Osteocyte (in vitro differentiated cells): ENCODE measurements at regions not wholly inside any gene's neighbourhood (a gene's known extent, or its start where the extent isn't known, plus 50 kb on each side); places are given as distances from the start of the nearest gene placed in this dataset.

Source experiments
- DNase-seq: peaks from one replicate; pipeline ENCODE4 v3.0.0; 2021; ENCODE audit warnings: mixed read lengths; ENCODE audit not compliant: unreplicated experiment; ENCODE audit errors: extremely low spot score
- H3K27ac Mint-ChIP-seq: one replicate; pipeline ENCODE4 v1.8.0; 2021; ENCODE audit warnings: mild to moderate bottlenecking, mixed read lengths; ENCODE audit not compliant: unreplicated experiment
- H3K27me3 Mint-ChIP-seq: one replicate; pipeline ENCODE4 v1.8.0; 2021; ENCODE audit warnings: mixed read lengths; ENCODE audit not compliant: unreplicated experiment
- H3K36me3 Mint-ChIP-seq: one replicate; pipeline ENCODE4 v1.8.0; 2021; ENCODE audit warnings: mixed read lengths; ENCODE audit not compliant: unreplicated experiment
- H3K4me1 Mint-ChIP-seq: one replicate; pipeline ENCODE4 v1.8.0; 2021; ENCODE audit warnings: mixed read lengths; ENCODE audit not compliant: unreplicated experiment
- H3K4me3 Mint-ChIP-seq: one replicate; pipeline ENCODE4 v1.8.0; 2021; ENCODE audit warnings: mild to moderate bottlenecking, moderate library complexity, mixed read lengths; ENCODE audit not compliant: unreplicated experiment
- H3K9me3 Mint-ChIP-seq: one replicate; pipeline ENCODE4 v1.8.0; 2021; ENCODE audit warnings: mixed read lengths; ENCODE audit not compliant: unreplicated experiment
- TF ChIP-seq, protein P1 (sequence below): fragments of 200-600 bp; sonication (generic); IDR thresholded peaks from 2 replicates; pipeline ENCODE4 v1.5.0; 2021; ENCODE audit warnings: antibody characterized with exemption, mild to moderate bottlenecking, moderate library complexity

DNA sequence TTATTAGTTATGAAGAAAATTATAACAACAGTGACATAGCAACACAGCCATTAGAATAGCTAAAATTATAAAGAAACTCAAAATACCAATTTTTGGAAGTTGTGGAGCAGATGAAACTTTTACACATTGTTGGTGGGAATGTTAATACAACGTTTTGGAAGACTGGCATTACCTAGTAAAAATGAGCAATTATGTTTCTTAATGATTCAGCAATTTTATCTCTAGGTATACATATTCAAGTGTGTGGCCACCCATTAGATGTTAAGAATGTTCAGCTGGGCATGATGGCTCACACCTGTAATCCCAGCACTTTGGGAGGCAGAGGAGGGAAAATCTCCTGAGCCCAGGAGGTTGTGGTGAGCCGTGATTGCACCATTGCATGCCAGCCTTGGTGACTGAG is 78.8 kb downstream of the INSIG2 start:
- TF ChIP-seq, protein P1, sequence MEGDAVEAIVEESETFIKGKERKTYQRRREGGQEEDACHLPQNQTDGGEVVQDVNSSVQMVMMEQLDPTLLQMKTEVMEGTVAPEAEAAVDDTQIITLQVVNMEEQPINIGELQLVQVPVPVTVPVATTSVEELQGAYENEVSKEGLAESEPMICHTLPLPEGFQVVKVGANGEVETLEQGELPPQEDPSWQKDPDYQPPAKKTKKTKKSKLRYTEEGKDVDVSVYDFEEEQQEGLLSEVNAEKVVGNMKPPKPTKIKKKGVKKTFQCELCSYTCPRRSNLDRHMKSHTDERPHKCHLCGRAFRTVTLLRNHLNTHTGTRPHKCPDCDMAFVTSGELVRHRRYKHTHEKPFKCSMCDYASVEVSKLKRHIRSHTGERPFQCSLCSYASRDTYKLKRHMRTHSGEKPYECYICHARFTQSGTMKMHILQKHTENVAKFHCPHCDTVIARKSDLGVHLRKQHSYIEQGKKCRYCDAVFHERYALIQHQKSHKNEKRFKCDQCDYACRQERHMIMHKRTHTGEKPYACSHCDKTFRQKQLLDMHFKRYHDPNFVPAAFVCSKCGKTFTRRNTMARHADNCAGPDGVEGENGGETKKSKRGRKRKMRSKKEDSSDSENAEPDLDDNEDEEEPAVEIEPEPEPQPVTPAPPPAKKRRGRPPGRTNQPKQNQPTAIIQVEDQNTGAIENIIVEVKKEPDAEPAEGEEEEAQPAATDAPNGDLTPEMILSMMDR, result no peak
- Mint-ChIP-seq H3K4me3 (no peak overlapping the region), H3K27ac (no peak overlapping the region), H3K9me3 (no peaks in the 10 kb centered on the region), H3K27me3 (peaks cover 4% of the 10 kb centered on the region), H3K36me3 (no peaks in the 10 kb centered on the region), H3K4me1 (no peaks in the 10 kb centered on the region)
- no peak for DNase-seq

DNA sequence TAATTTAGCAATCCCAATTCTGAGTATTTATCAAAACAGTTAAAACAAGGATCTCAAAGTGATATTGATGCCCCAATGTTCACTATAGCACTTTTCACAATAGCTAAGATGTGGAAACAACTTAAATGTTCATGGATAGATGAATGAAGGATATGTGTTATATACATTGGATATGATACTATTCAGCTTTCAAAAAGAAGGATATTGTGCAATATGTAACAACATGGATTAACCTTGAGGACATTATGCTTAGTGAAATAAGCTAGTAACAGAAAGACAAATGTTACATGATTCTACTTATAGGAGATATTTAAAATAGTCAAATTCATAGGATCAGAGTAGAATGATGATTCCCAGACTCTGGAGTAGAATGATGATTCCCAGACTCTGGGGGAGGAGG is 78.0 kb downstream of the INSIG2 start:
- Mint-ChIP-seq H3K36me3 (no peaks in the 10 kb centered on the region), H3K9me3 (no peaks in the 10 kb centered on the region), H3K4me1 (no peaks in the 10 kb centered on the region), H3K27me3 (peaks cover 4% of the 10 kb centered on the region), H3K4me3 (no peak overlapping the region), H3K27ac (no peak overlapping the region)
- DNase-seq, result no peak
- TF ChIP-seq, protein P1, result no peak

DNA sequence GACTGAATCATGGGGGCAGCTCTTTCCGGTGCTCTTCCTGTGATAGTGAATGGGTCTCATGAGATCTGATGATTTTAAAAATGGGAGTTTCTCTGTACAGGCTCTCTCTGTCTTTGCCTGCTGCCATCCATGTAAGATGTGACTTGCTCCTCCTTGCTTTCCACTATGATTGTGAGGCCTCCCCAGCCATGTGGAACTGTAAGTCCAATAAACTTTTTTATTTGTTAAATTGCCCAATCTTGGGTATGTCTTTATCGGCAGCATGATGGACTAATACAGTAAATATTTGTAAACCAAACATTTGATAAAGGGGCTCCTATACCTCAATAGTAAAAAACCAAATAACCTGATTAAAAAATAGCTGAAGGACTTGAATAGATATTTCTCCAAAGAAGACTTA is 77.3 kb downstream of the INSIG2 start:
- TF ChIP-seq, protein P1, result no peak
- Mint-ChIP-seq H3K9me3 (no peaks in the 10 kb centered on the region), H3K27ac (no peak overlapping the region), H3K4me1 (no peaks in the 10 kb centered on the region), H3K4me3 (no peak overlapping the region), H3K27me3 (peaks cover 4% of the 10 kb centered on the region), H3K36me3 (no peaks in the 10 kb centered on the region)
- no peak for DNase-seq
